Keratinocyte (primary cell): ENCODE measurements at regions not wholly inside any gene's neighbourhood (a gene's known extent, or its start where the extent isn't known, plus 50 kb on each side); places are given as distances from the start of the nearest gene placed in this dataset.
"Not testable (repeated sequence)": the region's sequence is repeated elsewhere in the genome, so short reads cannot be mapped to it uniquely, and the experiment has no call there.

ENCODE experiments used
- DNase-seq: peaks from one replicate; pipeline ENCODE4 v3.0.0-alpha.2; 2011; ENCODE audit warnings: low read depth, missing footprints, low spot score
- FAIRE-seq: peaks from 2 replicates; lab custom pipeline; 2011; peaks lifted over from hg19 to GRCh38; lab: Jason Lieb, UNC
- H2AFZ ChIP-seq: 2 replicates; pipeline ENCODE4 v1.6.0; 2012; ENCODE audit warnings: low read length, control low read depth, inconsistent platforms; ENCODE audit not compliant: control insufficient read depth
- H3K27ac ChIP-seq: 2 replicates; pipeline ENCODE4 v1.5.1; 2011; ENCODE audit warnings: low read length; ENCODE audit not compliant: control insufficient read depth, insufficient read depth
- H3K27me3 ChIP-seq: 3 replicates; pipeline ENCODE4 v1.6.0; 2011; ENCODE audit warnings: low read length; ENCODE audit not compliant: control insufficient read depth, insufficient read depth; ENCODE audit errors: extremely low read depth
- H3K36me3 ChIP-seq, 2 experiments: 2 replicates in 1 of 2; 3 replicates in 1 of 2; pipeline ENCODE4 v1.5.1; 2011; ENCODE audit warnings: low read length in 2 of 2, mild to moderate bottlenecking in 1 of 2; ENCODE audit not compliant: control insufficient read depth in 2 of 2, insufficient read depth in 2 of 2; ENCODE audit errors: extremely low read depth in 1 of 2
- H3K4me1 ChIP-seq: 3 replicates; pipeline ENCODE4 v1.5.1; 2011; ENCODE audit warnings: low read length; ENCODE audit not compliant: control insufficient read depth, insufficient read depth; ENCODE audit errors: extremely low read depth
- H3K4me2 ChIP-seq: 3 replicates; pipeline ENCODE4 v1.6.0; 2011; ENCODE audit warnings: low read depth, low read length; ENCODE audit not compliant: control insufficient read depth, insufficient read depth; ENCODE audit errors: extremely low read depth
- H3K4me3 ChIP-seq, 3 experiments: fragments of 200-600 bp in 1 of 3; sonication (generic) in 1 of 3; 2 replicates in 2 of 3; 3 replicates in 1 of 3; pipeline ENCODE4 v1.5.1; 2011 to 2016; ENCODE audit warnings: low read length in 3 of 3, mild to moderate bottlenecking in 3 of 3, control low read depth in 2 of 3, inconsistent platforms in 1 of 3, low read depth in 1 of 3, mixed read lengths in 1 of 3, mixed run types in 1 of 3, moderate library complexity in 1 of 3; ENCODE audit not compliant: control insufficient read depth in 2 of 3, insufficient read depth in 2 of 3; ENCODE audit errors: extremely low read depth in 1 of 3
- H3K79me2 ChIP-seq: 2 replicates; pipeline ENCODE4 v1.6.0; 2012; ENCODE audit warnings: low read length; ENCODE audit not compliant: control insufficient read depth, insufficient read depth
- H3K9ac ChIP-seq: 3 replicates; pipeline ENCODE4 v1.6.0; 2011; ENCODE audit warnings: low read length; ENCODE audit not compliant: control insufficient read depth, insufficient read depth; ENCODE audit errors: extremely low read depth
- H3K9me1 ChIP-seq: 3 replicates; pipeline ENCODE4 v1.6.0; 2011; ENCODE audit warnings: low read length; ENCODE audit not compliant: control insufficient read depth, insufficient read depth; ENCODE audit errors: extremely low read depth
- H3K9me3 ChIP-seq: 2 replicates; pipeline ENCODE4 v1.5.1; 2012; ENCODE audit warnings: low read depth, low read length; ENCODE audit not compliant: control insufficient read depth
- H4K20me1 ChIP-seq: 3 replicates; pipeline ENCODE4 v1.6.0; 2011; ENCODE audit warnings: low read length; ENCODE audit not compliant: control insufficient read depth, insufficient read depth; ENCODE audit errors: extremely low read depth
- CTCF ChIP-seq, 3 experiments: IDR thresholded peaks in 1 of 3; conservative IDR thresholded peaks in 1 of 3; optimal IDR thresholded peaks in 1 of 3; 2 replicates in 2 of 3; 3 replicates in 1 of 3; pipeline versions ENCODE3 to v1.5.1; 2011; ENCODE audit warnings: low read length in 3 of 3, mild to moderate bottlenecking in 3 of 3, moderate library complexity in 2 of 3, control low read depth in 1 of 3, inconsistent platforms in 1 of 3; ENCODE audit not compliant: insufficient read depth in 2 of 3; ENCODE audit errors: extremely low read depth in 1 of 3
- EZH2 ChIP-seq: IDR thresholded peaks from one replicate; pipeline ENCODE4 v1.6.1; 2012; ENCODE audit warnings: inconsistent platforms, mild to moderate bottlenecking, low read length, moderate library complexity
- dilution Hi-C: fragments of 300-500 bp; cut with MboI; formaldehyde crosslinking; loops from one replicate; pipeline ENCODE4 v1.7.0; 2020; ENCODE audit warnings: low sequenced_read_pairs; ENCODE audit not compliant: extremely low pct_ligation_motif_present

- Histone ChIP-seq H3K9ac (no peak overlapping the region), H3K27ac (no peak overlapping the region), H3K9me3 (no peaks in the 10 kb centered on the region), H3K4me3 (no peak overlapping the region), H3K36me3 (no peaks in the 10 kb centered on the region), H2AFZ (no peak overlapping the region), H3K79me2 (no peaks in the 10 kb centered on the region), H3K9me1 (no peaks in the 10 kb centered on the region), H3K27me3 (no peaks in the 10 kb centered on the region), H3K4me1 (no peaks in the 10 kb centered on the region), H3K4me2 (no peak overlapping the region), H4K20me1 (no peaks in the 10 kb centered on the region)
- no peak for DNase-seq
- TF ChIP-seq EZH2, result no peak
- TF ChIP-seq CTCF (optimal IDR thresholded peaks at IDR 0.05 in 1 of 3, IDR thresholded peaks at IDR 0.05 in 1 of 3, conservative IDR thresholded peaks at IDR 0.05 in 1 of 3; ENCODE audit: extremely low read depth in 1 of 3, insufficient read depth in 2 of 3, low read length in 3 of 3), result no peak
- FAIRE-seq, result no peak
- dilution Hi-C loops, result no loop called here
Observed at GRCh38 chr11:116678887-116679286, 93.9 kb downstream of the BUD13 start.

GRCh38 chr11:116667318-116667717, 105.5 kb downstream of the BUD13 start:
- H3K4me1 ChIP-seq, FAIRE-seq, H3K4me2 ChIP-seq, H3K27me3 ChIP-seq, H3K27ac ChIP-seq, H3K9me3 ChIP-seq, H3K36me3 ChIP-seq, H3K9me1 ChIP-seq, H3K4me3 ChIP-seq, H3K9ac ChIP-seq, H4K20me1 ChIP-seq, H3K79me2 ChIP-seq, DNase-seq, H2AFZ ChIP-seq, dilution Hi-C loops: not testable (repeated sequence)

- H2AFZ ChIP-seq, DNase-seq, H3K4me2 ChIP-seq, H3K36me3 ChIP-seq, dilution Hi-C loops, H3K9ac ChIP-seq, H3K4me1 ChIP-seq, H3K9me3 ChIP-seq, H3K4me3 ChIP-seq, H3K27ac ChIP-seq, H3K27me3 ChIP-seq, H4K20me1 ChIP-seq, H3K9me1 ChIP-seq, H3K79me2 ChIP-seq, FAIRE-seq: not testable (repeated sequence)
Observed at GRCh38 chr11:116666673-116667249, 106.0 kb downstream of the BUD13 start.
